ENCODE measurements at regions not wholly inside any gene's neighbourhood (a gene's known extent, or its start where the extent isn't known, plus 50 kb on each side); places are given as distances from the start of the nearest gene placed in this dataset.
"Not testable (repeated sequence)": the region's sequence is repeated elsewhere in the genome, so short reads cannot be mapped to it uniquely, and the experiment has no call there.

GRCh38 chr7:73918926-73919693 is 58.2 kb downstream of the TMEM270 start:
- Histone ChIP-seq H3K4me1 (ENCODE audit: control insufficient read depth, low read depth, low read length) (peaks cover 14% of the 10 kb centered on the region), H3K27me3 (ENCODE audit: control insufficient read depth, insufficient read depth, low read length) (no peaks in the 10 kb centered on the region), H3K36me3 (ENCODE audit: control insufficient read depth, low read depth, low read length) (no peaks in the 10 kb centered on the region), H3K27ac (ENCODE audit: low read length) (peak overlapping the region; percentile 49), H3K4me3 (ENCODE audit: low read length) (peak overlapping the region; percentile 49), H3K9me3 (ENCODE audit: control insufficient read depth, low read depth, low read length) (no peaks in the 10 kb centered on the region), H3K9ac (ENCODE audit: low read length) (peak overlapping the region; percentile 35)

GRCh38 chr7:73919694-73920375 is 58.9 kb downstream of the TMEM270 start:
- Histone ChIP-seq H3K4me3 (ENCODE audit: low read length) (peak overlapping the region; percentile 49), H3K27me3 (ENCODE audit: control insufficient read depth, insufficient read depth, low read length) (no peaks in the 10 kb centered on the region), H3K36me3 (ENCODE audit: control insufficient read depth, low read depth, low read length) (no peaks in the 10 kb centered on the region), H3K4me1 (ENCODE audit: control insufficient read depth, low read depth, low read length) (peaks cover 14% of the 10 kb centered on the region), H3K27ac (ENCODE audit: low read length) (peak overlapping the region; percentile 49), H3K9ac (ENCODE audit: low read length) (peak overlapping the region; percentile 35), H3K9me3 (ENCODE audit: control insufficient read depth, low read depth, low read length) (no peaks in the 10 kb centered on the region)

- no peak overlapping the region for H3K27ac ChIP-seq (ENCODE audit: low read length)
- H3K9me3 ChIP-seq (ENCODE audit: control insufficient read depth, low read depth, low read length), result no peaks in the 10 kb centered on the region
- peaks cover 14% of the 10 kb centered on the region for H3K4me1 ChIP-seq (ENCODE audit: control insufficient read depth, low read depth, low read length)
- no peak overlapping the region for H3K9ac ChIP-seq (ENCODE audit: low read length)
- H3K4me3 ChIP-seq (ENCODE audit: low read length), result no peak overlapping the region
- no peaks in the 10 kb centered on the region for H3K36me3 ChIP-seq (ENCODE audit: control insufficient read depth, low read depth, low read length)
- no peaks in the 10 kb centered on the region for H3K27me3 ChIP-seq (ENCODE audit: control insufficient read depth, insufficient read depth, low read length)
Observed at GRCh38 chr7:73920406-73921134, 59.6 kb downstream of the TMEM270 start.

GRCh38 chr7:73921623-73922528 is 60.9 kb downstream of the TMEM270 start:
- H3K36me3 ChIP-seq (ENCODE audit: control insufficient read depth, low read depth, low read length), result no peaks in the 10 kb centered on the region
- no peak overlapping the region for H3K9ac ChIP-seq (ENCODE audit: low read length)
- no peak overlapping the region for H3K4me3 ChIP-seq (ENCODE audit: low read length)
- no peaks in the 10 kb centered on the region for H3K27me3 ChIP-seq (ENCODE audit: control insufficient read depth, insufficient read depth, low read length)
- H3K27ac ChIP-seq (ENCODE audit: low read length), result no peak overlapping the region
- H3K4me1 ChIP-seq (ENCODE audit: control insufficient read depth, low read depth, low read length), result peaks cover 14% of the 10 kb centered on the region
- no peaks in the 10 kb centered on the region for H3K9me3 ChIP-seq (ENCODE audit: control insufficient read depth, low read depth, low read length)

- H3K9ac ChIP-seq (ENCODE audit: low read length); H3K4me1 ChIP-seq (ENCODE audit: control insufficient read depth, low read depth, low read length); H3K9me3 ChIP-seq (ENCODE audit: control insufficient read depth, low read depth, low read length); H3K4me3 ChIP-seq (ENCODE audit: low read length); H3K27ac ChIP-seq (ENCODE audit: low read length); H3K36me3 ChIP-seq (ENCODE audit: control insufficient read depth, low read depth, low read length); H3K27me3 ChIP-seq (ENCODE audit: control insufficient read depth, insufficient read depth, low read length): not testable (repeated sequence)
Observed at GRCh38 chr7:73928644-73929043, 67.7 kb downstream of the TMEM270 start.

- no peak overlapping the region for H3K4me3 ChIP-seq (ENCODE audit: low read length)
- no peaks in the 10 kb centered on the region for H3K9me3 ChIP-seq (ENCODE audit: control insufficient read depth, low read depth, low read length)
- H3K4me1 ChIP-seq (ENCODE audit: control insufficient read depth, low read depth, low read length), result no peaks in the 10 kb centered on the region
- no peaks in the 10 kb centered on the region for H3K27me3 ChIP-seq (ENCODE audit: control insufficient read depth, insufficient read depth, low read length)
- H3K9ac ChIP-seq (ENCODE audit: low read length), result no peak overlapping the region
- H3K36me3 ChIP-seq (ENCODE audit: control insufficient read depth, low read depth, low read length), result no peaks in the 10 kb centered on the region
- no peak overlapping the region for H3K27ac ChIP-seq (ENCODE audit: low read length)
Observed at GRCh38 chr7:73931502-73931901, 70.5 kb downstream of the TMEM270 start.

GRCh38 chr7:73932364-73932763 is 71.4 kb downstream of the TMEM270 start:
- Histone ChIP-seq H3K27ac (ENCODE audit: low read length) (no peak overlapping the region), H3K9me3 (ENCODE audit: control insufficient read depth, low read depth, low read length) (no peaks in the 10 kb centered on the region), H3K9ac (ENCODE audit: low read length) (no peak overlapping the region), H3K36me3 (ENCODE audit: control insufficient read depth, low read depth, low read length) (no peaks in the 10 kb centered on the region), H3K4me1 (ENCODE audit: control insufficient read depth, low read depth, low read length) (no peaks in the 10 kb centered on the region), H3K27me3 (ENCODE audit: control insufficient read depth, insufficient read depth, low read length) (no peaks in the 10 kb centered on the region), H3K4me3 (ENCODE audit: low read length) (no peak overlapping the region)

GRCh38 chr7:73933091-73933490 is 72.1 kb downstream of the TMEM270 start:
- no peaks in the 10 kb centered on the region for H3K27me3 ChIP-seq (ENCODE audit: control insufficient read depth, insufficient read depth, low read length)
- no peaks in the 10 kb centered on the region for H3K4me1 ChIP-seq (ENCODE audit: control insufficient read depth, low read depth, low read length)
- no peaks in the 10 kb centered on the region for H3K36me3 ChIP-seq (ENCODE audit: control insufficient read depth, low read depth, low read length)
- H3K4me3 ChIP-seq (ENCODE audit: low read length), result no peak overlapping the region
- H3K27ac ChIP-seq (ENCODE audit: low read length), result no peak overlapping the region
- H3K9me3 ChIP-seq (ENCODE audit: control insufficient read depth, low read depth, low read length), result no peaks in the 10 kb centered on the region
- no peak overlapping the region for H3K9ac ChIP-seq (ENCODE audit: low read length)

GRCh38 chr7:73936967-73937366 is 76.0 kb downstream of the TMEM270 start:
- H3K27me3 ChIP-seq (ENCODE audit: control insufficient read depth, insufficient read depth, low read length), result no peaks in the 10 kb centered on the region
- no peak overlapping the region for H3K4me3 ChIP-seq (ENCODE audit: low read length)
- no peaks in the 10 kb centered on the region for H3K9me3 ChIP-seq (ENCODE audit: control insufficient read depth, low read depth, low read length)
- H3K9ac ChIP-seq (ENCODE audit: low read length), result no peak overlapping the region
- H3K36me3 ChIP-seq (ENCODE audit: control insufficient read depth, low read depth, low read length), result no peaks in the 10 kb centered on the region
- no peak overlapping the region for H3K27ac ChIP-seq (ENCODE audit: low read length)
- no peaks in the 10 kb centered on the region for H3K4me1 ChIP-seq (ENCODE audit: control insufficient read depth, low read depth, low read length)

GRCh38 chr7:73937650-73938049 is 76.7 kb downstream of the TMEM270 start:
- H3K27me3 ChIP-seq (ENCODE audit: control insufficient read depth, insufficient read depth, low read length); H3K27ac ChIP-seq (ENCODE audit: low read length); H3K4me1 ChIP-seq (ENCODE audit: control insufficient read depth, low read depth, low read length): not testable (repeated sequence)

GRCh38 chr7:73939528-73939927 is 78.6 kb downstream of the TMEM270 start:
- no peaks in the 10 kb centered on the region for H3K4me1 ChIP-seq (ENCODE audit: control insufficient read depth, low read depth, low read length)

More at GRCh38 chr7:73937650-73938049, 76.7 kb downstream of the TMEM270 start:
- not testable (repeated sequence) for H3K9ac ChIP-seq (ENCODE audit: low read length); H3K36me3 ChIP-seq (ENCODE audit: control insufficient read depth, low read depth, low read length); H3K4me3 ChIP-seq (ENCODE audit: low read length); H3K9me3 ChIP-seq (ENCODE audit: control insufficient read depth, low read depth, low read length)

More at GRCh38 chr7:73939528-73939927, 78.6 kb downstream of the TMEM270 start:
- Histone ChIP-seq H3K36me3 (ENCODE audit: control insufficient read depth, low read depth, low read length) (no peaks in the 10 kb centered on the region), H3K27me3 (ENCODE audit: control insufficient read depth, insufficient read depth, low read length) (no peaks in the 10 kb centered on the region), H3K9me3 (ENCODE audit: control insufficient read depth, low read depth, low read length) (no peaks in the 10 kb centered on the region), H3K27ac (ENCODE audit: low read length) (no peak overlapping the region), H3K9ac (ENCODE audit: low read length) (no peak overlapping the region), H3K4me3 (ENCODE audit: low read length) (no peak overlapping the region)

All from iPS-18a (cell line).